Adrenal gland (tissue), 9 donors: ENCODE measurements at regions not wholly inside any gene's neighbourhood (a gene's known extent, or its start where the extent isn't known, plus 50 kb on each side); places are given as distances from the start of the nearest gene placed in this dataset.

Experiments
- DNase-seq, 7 donors: peaks; one replicate each; pipeline ENCODE4 v3.0.0-alpha.2; 2019 to 2020
- H3K27ac ChIP-seq, 5 donors: fragments of 200-600 bp; sonication (generic) in 4 of 5; 1 replicate in 3 of 5; 2 replicates in 2 of 5; pipeline versions ENCODE4 v1.5.1 to v1.8.0; 2016 to 2020; ENCODE audit warnings: mild to moderate bottlenecking in 1 of 5
- H3K27me3 ChIP-seq: fragments of 200-600 bp; 2 replicates; pipeline ENCODE4 v1.8.0; 2021
- H3K36me3 ChIP-seq, 2 donors: fragments of 200-600 bp; replicated peaks in 1 of 2; 1 replicate in 1 of 2; 2 replicates in 1 of 2; pipeline versions ENCODE4 v1.5.1 to v1.8.0; 2018 to 2022
- H3K4me1 ChIP-seq, 2 donors: fragments of 200-600 bp; replicated peaks in 1 of 2; 1 replicate in 1 of 2; 2 replicates in 1 of 2; pipeline versions ENCODE4 v1.5.1 to v1.8.0; 2018 to 2021
- H3K4me3 ChIP-seq, 4 donors: fragments of 200-600 bp; sonication (generic) in 3 of 4; one replicate each; pipeline ENCODE4 v1.5.1; 2016 to 2018
- H3K9me3 ChIP-seq, 3 donors: fragments of 200-600 bp; sonication (generic) in 1 of 3; replicated peaks in 1 of 3; 1 replicate in 2 of 3; 2 replicates in 1 of 3; pipeline versions ENCODE4 v1.5.1 to v1.8.0; 2016 to 2021
- CTCF ChIP-seq, 6 experiments: fragments of 450-650 bp in 4 of 6; fragments of 200-600 bp in 2 of 6; sonication (generic) in 1 of 6; IDR thresholded peaks; 1 replicate in 5 of 6; 2 replicates in 1 of 6; pipeline versions ENCODE4 v1.5.1 to v1.8.0; 2016 to 2021; ENCODE audit warnings: antibody characterized with exemption in 6 of 6, mild to moderate bottlenecking in 2 of 6, moderate library complexity in 1 of 6
- POLR2A ChIP-seq, 2 donors: fragments of 450-650 bp; IDR thresholded peaks; one replicate each; pipeline ENCODE4 v1.6.1; 2017; ENCODE audit warnings: antibody characterized with exemption in 2 of 2, mild to moderate bottlenecking in 2 of 2, moderate library complexity in 1 of 2
- WGBS, 4 donors: extraction: QIAGEN DNeasy Blood & Tissue Kit in 2 of 4; methylation state at CpG; one replicate each; pipeline versions ENCODE4 v1.1.5 to v1.1.7; 2013 to 2017; 5-methylcytosine and 5-hydroxymethylcytosine counted together
- intact Hi-C, 2 donors: fragments of 100-400 bp; cut with DNase I; formaldehyde crosslinking; loops; one replicate each; pipeline versions ENCODE4 v1.14.1 to v1.15.0; 2022 to 2023
- donor health status: healthy with polysubstance abuse.
- donor health status: Bipolar disorder and iron deficiency.
- donor health status: DM: yes; HTN: yes; CAD: no.
- donor health status: DM: no; HTN: no; CAD: no.
- donor health status: DM: no; HTN: no; CAD: no.

GRCh38 chr11:87429996-87430395 is 392.3 kb downstream of the TMEM135 start:
- no peak overlapping the region for H3K27ac ChIP-seq
- no peaks in the 10 kb centered on the region for H3K36me3 ChIP-seq
- DNase-seq = no peak
- no peaks in the 10 kb centered on the region for H3K9me3 ChIP-seq
- H3K4me3 ChIP-seq = no peak overlapping the region
- no peaks in the 10 kb centered on the region for H3K27me3 ChIP-seq
- no peaks in the 10 kb centered on the region for H3K4me1 ChIP-seq
- WGBS, 4 donors = 83 to 92% (median 88%) methylated on average over 3 of the region's 3 CpGs
- TF ChIP-seq POLR2A (IDR thresholded peaks at IDR 0.05) (no peak), CTCF (IDR thresholded peaks at IDR 0.05) (no peak)
- intact Hi-C loops = loop anchor here (10.0 kb wide), 2 partner anchors 75 to 495 kb away; no protein-coding TSS in a partner anchor

GRCh38 chr11:87428266-87428665 is 390.5 kb downstream of the TMEM135 start:
- intact Hi-C loops = loop anchor here (10.0 kb wide), 2 partner anchors 73 to 493 kb away; no protein-coding TSS in a partner anchor
- Histone ChIP-seq H3K27ac (no peak overlapping the region), H3K27me3 (no peaks in the 10 kb centered on the region), H3K9me3 (no peaks in the 10 kb centered on the region), H3K36me3 (no peaks in the 10 kb centered on the region), H3K4me3 (no peak overlapping the region), H3K4me1 (no peaks in the 10 kb centered on the region)
- TF ChIP-seq POLR2A (IDR thresholded peaks at IDR 0.05) (no peak), CTCF (IDR thresholded peaks at IDR 0.05) (no peak)
- DNase-seq = no peak
- 47 to 75% (median 62%) methylated on average over 1 of the region's 1 CpG for WGBS, 4 donors

- no peaks in the 10 kb centered on the region for H3K9me3 ChIP-seq
- WGBS, 4 donors = 82 to 100% (median 93%) methylated on average over 1 of the region's 1 CpG
- H3K4me3 ChIP-seq = no peak overlapping the region
- H3K27me3 ChIP-seq = no peaks in the 10 kb centered on the region
- no peak for DNase-seq
- H3K4me1 ChIP-seq = no peaks in the 10 kb centered on the region
- no peaks in the 10 kb centered on the region for H3K36me3 ChIP-seq
- TF ChIP-seq CTCF (IDR thresholded peaks at IDR 0.05) (no peak), POLR2A (IDR thresholded peaks at IDR 0.05) (no peak)
- H3K27ac ChIP-seq = no peak overlapping the region
- intact Hi-C loops = loop anchor here (10.0 kb wide), 2 partner anchors 71 to 491 kb away; no protein-coding TSS in a partner anchor
These were observed 388.2 kb downstream of the TMEM135 start for GRCh38 chr11:87425943-87426342.

- H3K36me3 ChIP-seq = no peaks in the 10 kb centered on the region
- no peaks in the 10 kb centered on the region for H3K27me3 ChIP-seq
- 89 to 98% (median 92%) methylated on average over 5 of the region's 5 CpGs for WGBS, 4 donors
- no peak overlapping the region for H3K27ac ChIP-seq
- no peak overlapping the region for H3K4me3 ChIP-seq
- TF ChIP-seq CTCF (IDR thresholded peaks at IDR 0.05) (no peak), POLR2A (IDR thresholded peaks at IDR 0.05) (no peak)
- intact Hi-C loops = loop anchor here (10.0 kb wide), 2 partner anchors 71 to 491 kb away; no protein-coding TSS in a partner anchor
- DNase-seq = no peak
- no peaks in the 10 kb centered on the region for H3K4me1 ChIP-seq
- H3K9me3 ChIP-seq = no peaks in the 10 kb centered on the region
These were observed 387.7 kb downstream of the TMEM135 start for GRCh38 chr11:87425391-87425790.
